OCI-LY1 (cell line): ENCODE measurements at regions not wholly inside any gene's neighbourhood (a gene's known extent, or its start where the extent isn't known, plus 50 kb on each side); places are given as distances from the start of the nearest gene placed in this dataset.
"Not testable (repeated sequence)": the region's sequence is repeated elsewhere in the genome, so short reads cannot be mapped to it uniquely, and the experiment has no call there.

Experiments used
- H2AFZ ChIP-seq: fragments of 200-600 bp; sonication (generic), shearing (Covaris generic); 2 replicates; pipeline ENCODE4 v1.6.0; 2014; ENCODE audit warnings: antibody characterized with exemption, mild to moderate bottlenecking, low read length
- H3F3A ChIP-seq: fragments of 200-600 bp; sonication (generic), shearing (Covaris generic); 2 replicates; pipeline ENCODE4 v1.6.0; 2014; ENCODE audit warnings: mild to moderate bottlenecking, antibody characterized with exemption, low read length, moderate library complexity; ENCODE audit not compliant: insufficient read depth
- H3K27ac ChIP-seq: fragments of 200-600 bp; sonication (generic); 2 replicates; pipeline ENCODE4 v1.5.1; 2014; ENCODE audit warnings: low read length, mixed run types, mild to moderate bottlenecking, low read depth; ENCODE audit not compliant: poor library complexity, severe bottlenecking
- H3K27me3 ChIP-seq: fragments of 200-600 bp; sonication (generic); 2 replicates; pipeline ENCODE4 v1.6.0; 2014; ENCODE audit warnings: antibody characterized with exemption, mild to moderate bottlenecking, low read length, moderate library complexity; ENCODE audit not compliant: insufficient read depth
- H3K36me3 ChIP-seq: fragments of 200-600 bp; sonication (generic); 2 replicates; pipeline ENCODE4 v1.6.1; 2014; ENCODE audit warnings: mild to moderate bottlenecking, antibody characterized with exemption, low read length, moderate library complexity, mixed read lengths; ENCODE audit not compliant: insufficient read depth
- H3K4me1 ChIP-seq: fragments of 200-600 bp; sonication (generic); 2 replicates; pipeline ENCODE4 v1.5.1; 2014; ENCODE audit warnings: mild to moderate bottlenecking, low read length, moderate library complexity; ENCODE audit not compliant: insufficient read depth, severe bottlenecking
- H3K4me2 ChIP-seq: fragments of 200-600 bp; sonication (generic), shearing (Covaris generic); 2 replicates; pipeline ENCODE4 v1.6.1; 2014; ENCODE audit warnings: low read length
- H3K4me3 ChIP-seq: fragments of 200-600 bp; sonication (generic); 2 replicates; pipeline ENCODE4 v1.5.1; 2014; ENCODE audit warnings: low read length, low read depth, mild to moderate bottlenecking, mixed read lengths; ENCODE audit not compliant: poor library complexity, severe bottlenecking
- H3K79me2 ChIP-seq: fragments of 200-600 bp; shearing (Covaris generic); 2 replicates; pipeline ENCODE4 v1.6.1; 2016; ENCODE audit warnings: mixed run types, low read length, mixed read lengths; ENCODE audit not compliant: insufficient read depth
- H3K9ac ChIP-seq: fragments of 200-600 bp; sonication (generic), shearing (Covaris generic); 2 replicates; pipeline ENCODE4 v1.6.1; 2014; ENCODE audit warnings: mild to moderate bottlenecking, low read length, mixed read lengths
- H3K9me2 ChIP-seq: fragments of 200-600 bp; sonication (generic), shearing (Covaris generic); 2 replicates; pipeline ENCODE4 v1.6.1; 2014; ENCODE audit warnings: low read depth, mild to moderate bottlenecking, low read length, mixed read lengths
- H3K9me3 ChIP-seq: fragments of 200-600 bp; shearing (Covaris generic); 2 replicates; pipeline ENCODE4 v1.6.1; 2014; ENCODE audit warnings: low read length, mixed read lengths
- H4K20me1 ChIP-seq: fragments of 200-600 bp; sonication (generic), shearing (Covaris generic); 2 replicates; pipeline ENCODE4 v1.6.0; 2016; ENCODE audit warnings: mild to moderate bottlenecking, low read length; ENCODE audit not compliant: insufficient read depth

- H3K4me1 ChIP-seq, H4K20me1 ChIP-seq, H3K4me2 ChIP-seq, H3K9ac ChIP-seq, H3K27me3 ChIP-seq, H2AFZ ChIP-seq, H3K79me2 ChIP-seq, H3K27ac ChIP-seq, H3K4me3 ChIP-seq, H3F3A ChIP-seq, H3K36me3 ChIP-seq, H3K9me2 ChIP-seq, H3K9me3 ChIP-seq: not testable (repeated sequence)
These were observed 64.0 kb upstream of the PLEKHM1 start for GRCh38 chr17:45554479-45554878.

DNA sequence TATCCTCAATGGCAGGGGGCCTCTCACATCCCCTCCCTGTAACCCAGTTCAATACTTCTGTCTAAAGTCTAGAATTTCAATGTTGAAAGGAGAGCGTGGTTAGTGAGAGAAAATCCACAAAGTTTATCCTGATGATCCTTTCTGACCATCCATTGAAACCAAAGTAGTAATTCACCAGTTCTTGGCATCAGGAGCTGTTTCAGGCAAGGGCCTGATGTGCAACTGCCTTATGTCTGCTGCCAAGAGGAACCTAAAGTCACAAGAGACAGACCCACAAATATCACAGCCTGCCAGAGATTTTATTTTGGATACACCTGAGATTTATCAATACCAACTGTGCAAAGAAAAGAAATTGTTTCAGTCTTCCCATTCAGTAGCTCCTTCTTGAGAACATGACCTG, 68.3 kb upstream of the PLEKHM1 start:
- H3K4me2 ChIP-seq, H3K9ac ChIP-seq, H3K36me3 ChIP-seq, H2AFZ ChIP-seq, H3K79me2 ChIP-seq, H3F3A ChIP-seq, H3K27me3 ChIP-seq, H3K4me3 ChIP-seq, H3K9me3 ChIP-seq, H3K27ac ChIP-seq, H3K4me1 ChIP-seq, H4K20me1 ChIP-seq, H3K9me2 ChIP-seq: not testable (repeated sequence)

DNA sequence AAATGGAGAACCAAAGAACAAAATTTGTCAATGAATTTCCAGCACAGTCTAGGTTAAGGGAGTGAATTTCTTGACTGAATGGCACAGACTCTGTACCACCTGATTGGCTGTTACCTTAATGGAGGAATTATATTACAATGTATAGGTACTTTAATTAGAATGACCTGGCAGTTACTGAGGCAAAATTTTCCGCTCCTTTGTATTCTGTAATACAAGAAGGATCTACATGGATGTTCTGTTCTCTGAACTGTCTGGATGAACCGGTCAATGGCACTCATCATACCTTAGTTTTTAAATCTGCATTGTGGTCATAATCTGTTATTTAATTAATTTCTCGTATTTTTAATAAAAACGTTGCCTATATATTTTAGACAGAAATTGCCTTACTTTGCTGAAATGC, 72.3 kb upstream of the PLEKHM1 start:
- not testable (repeated sequence) for H3F3A ChIP-seq, H3K4me2 ChIP-seq

DNA sequence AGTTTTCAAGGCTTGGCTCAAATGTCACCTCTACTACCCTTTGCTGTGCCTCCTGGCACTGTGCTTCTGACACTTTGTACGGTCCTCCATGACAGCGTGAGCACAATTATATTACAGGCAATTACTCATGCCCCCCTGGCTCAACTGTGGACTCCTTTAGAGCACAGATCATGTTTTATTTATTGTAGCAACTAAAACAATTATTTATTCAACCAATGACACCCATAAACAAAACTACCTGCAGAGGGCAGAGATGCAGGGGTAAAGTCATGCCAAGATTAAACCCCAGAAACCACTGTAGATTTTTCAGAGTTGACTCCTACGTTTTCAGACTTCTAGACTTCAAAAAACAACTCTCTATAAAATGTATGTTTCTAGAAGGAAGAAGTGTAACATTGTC, 72.8 kb upstream of the PLEKHM1 start:
- not testable (repeated sequence) for H3K27ac ChIP-seq, H3K9me3 ChIP-seq, H3K4me2 ChIP-seq, H3K9ac ChIP-seq, H3K4me3 ChIP-seq, H3K27me3 ChIP-seq, H3K4me1 ChIP-seq, H3K9me2 ChIP-seq, H2AFZ ChIP-seq, H3K36me3 ChIP-seq, H4K20me1 ChIP-seq, H3K79me2 ChIP-seq, H3F3A ChIP-seq

More for the DNA sequence above, 72.3 kb upstream of the PLEKHM1 start:
- H2AFZ ChIP-seq, H3K4me3 ChIP-seq, H3K27me3 ChIP-seq, H3K9ac ChIP-seq, H3K4me1 ChIP-seq, H3K36me3 ChIP-seq, H4K20me1 ChIP-seq, H3K79me2 ChIP-seq, H3K9me2 ChIP-seq, H3K9me3 ChIP-seq, H3K27ac ChIP-seq: not testable (repeated sequence)

DNA sequence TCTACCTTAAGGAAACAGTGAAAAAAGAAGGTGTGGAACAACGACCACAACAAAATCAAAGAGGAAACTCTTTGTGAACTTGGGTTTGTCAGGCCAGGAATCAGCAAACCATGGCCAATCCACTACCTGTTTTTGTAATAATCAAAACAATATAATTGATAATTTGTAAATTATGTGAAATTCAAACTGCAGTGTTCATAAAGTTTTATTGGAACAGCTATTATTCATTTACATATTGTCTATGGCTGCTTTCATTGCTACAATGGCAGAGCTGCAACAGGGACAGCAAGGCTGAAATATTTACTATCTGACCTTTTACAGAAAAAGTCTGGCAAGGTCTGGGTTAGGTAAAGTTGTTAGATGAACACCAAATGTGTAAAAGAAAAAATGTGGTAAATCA, 77.8 kb upstream of the PLEKHM1 start:
- not testable (repeated sequence) for H3F3A ChIP-seq, H3K9me2 ChIP-seq, H4K20me1 ChIP-seq, H3K36me3 ChIP-seq, H3K27me3 ChIP-seq, H3K9ac ChIP-seq, H3K9me3 ChIP-seq, H3K4me2 ChIP-seq, H3K4me1 ChIP-seq, H2AFZ ChIP-seq, H3K27ac ChIP-seq, H3K4me3 ChIP-seq, H3K79me2 ChIP-seq

DNA sequence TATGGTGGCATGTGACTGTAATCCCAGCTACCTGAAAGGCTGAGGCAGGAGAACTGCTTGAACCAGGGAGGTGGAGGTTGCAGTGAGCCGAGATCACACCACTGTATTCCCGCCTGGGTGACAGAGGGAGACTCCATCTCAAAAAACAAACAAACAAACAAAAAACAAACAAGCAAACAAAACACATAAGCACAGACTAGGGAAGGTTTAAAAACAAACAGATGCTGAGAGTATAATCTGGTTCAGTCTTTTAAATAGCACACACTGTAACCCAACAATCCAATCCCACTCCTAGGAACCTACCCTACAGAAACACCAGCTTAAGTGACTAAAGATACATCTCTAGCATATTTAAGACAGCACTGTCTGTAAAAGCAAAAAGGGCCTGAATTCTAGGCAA, 82.8 kb upstream of the PLEKHM1 start:
- H3K36me3 ChIP-seq: peaks cover 23% of the 10 kb centered on the region
- not testable (repeated sequence) for H3K9me2 ChIP-seq, H4K20me1 ChIP-seq, H3K9me3 ChIP-seq, H3K9ac ChIP-seq, H3F3A ChIP-seq, H2AFZ ChIP-seq, H3K4me2 ChIP-seq, H3K27me3 ChIP-seq, H3K4me3 ChIP-seq, H3K27ac ChIP-seq, H3K4me1 ChIP-seq
- H3K79me2 ChIP-seq: peaks cover 42% of the 10 kb centered on the region
